SK-N-SH treated with all-trans-retinoic acid at 6 μM for 48 hours (cell line): ENCODE measurements at regions not wholly inside any gene's neighbourhood (a gene's known extent, or its start where the extent isn't known, plus 50 kb on each side); places are given as distances from the start of the nearest gene placed in this dataset.

Experiments
- ARNTL ChIP-seq: fragments of 450-650 bp; formaldehyde crosslinking; IDR thresholded peaks from 2 replicates; pipeline ENCODE4 v1.5.0; 2020; ENCODE audit warnings: low read depth, mild to moderate bottlenecking, moderate library complexity, borderline replicate concordance
- GLIS3 ChIP-seq: fragments of 250-450 bp; sonication (Bioruptor Pico); IDR thresholded peaks from 2 replicates; pipeline ENCODE4 v1.5.0; 2020; ENCODE audit warnings: mild to moderate bottlenecking, moderate library complexity
- ISL1 ChIP-seq: fragments of 250-450 bp; sonication (Bioruptor Pico); IDR thresholded peaks from 2 replicates; pipeline ENCODE4 v2.1.2; 2022; ENCODE audit warnings: mild to moderate bottlenecking, moderate library complexity
- OSR1 ChIP-seq: fragments of 250-450 bp; sonication (Bioruptor Pico); IDR thresholded peaks from 2 replicates; pipeline ENCODE4 v1.8.0; 2022; ENCODE audit warnings: moderate library complexity, mild to moderate bottlenecking, inconsistent platforms
- POU6F1 ChIP-seq: fragments of 250-450 bp; sonication (Bioruptor Pico); IDR thresholded peaks from 2 replicates; pipeline ENCODE4 v1.8.0; 2021; ENCODE audit warnings: low read depth, mild to moderate bottlenecking, moderate library complexity, borderline replicate concordance
- RARB ChIP-seq: fragments of 250-450 bp; sonication (Bioruptor Pico); IDR thresholded peaks from 2 replicates; pipeline ENCODE4 v1.8.0; 2021; ENCODE audit warnings: mild to moderate bottlenecking, moderate library complexity
- SNAI2 ChIP-seq: fragments of 250-450 bp; sonication (Bioruptor Pico); IDR thresholded peaks from 2 replicates; pipeline ENCODE4 v1.5.0; 2020; ENCODE audit warnings: mild to moderate bottlenecking, moderate library complexity
- TCF4 ChIP-seq: fragments of 250-450 bp; sonication (Bioruptor Pico); IDR thresholded peaks from 2 replicates; pipeline ENCODE4 v1.8.0; 2021; ENCODE audit warnings: mild to moderate bottlenecking, moderate library complexity, borderline replicate concordance
- TOX ChIP-seq: fragments of 250-450 bp; sonication (Bioruptor Pico); IDR thresholded peaks from 2 replicates; pipeline ENCODE4 v1.8.0; 2021; ENCODE audit warnings: mild to moderate bottlenecking, moderate library complexity, borderline replicate concordance
- ZC3H10 ChIP-seq: fragments of 250-450 bp; sonication (Bioruptor Pico); IDR thresholded peaks from 2 replicates; pipeline ENCODE4 v1.5.1; 2021; ENCODE audit warnings: mild to moderate bottlenecking, moderate library complexity
- ZFP30 ChIP-seq: fragments of 450-650 bp; formaldehyde crosslinking; IDR thresholded peaks from 2 replicates; pipeline ENCODE4 v1.5.0; 2022; ENCODE audit warnings: mild to moderate bottlenecking, moderate library complexity
- ZNF70 ChIP-seq: fragments of 450-650 bp; formaldehyde crosslinking; IDR thresholded peaks from 2 replicates; pipeline ENCODE4 v1.5.0; 2020; ENCODE audit warnings: mild to moderate bottlenecking, moderate library complexity

GRCh38 chr4:83723609-83724008 lies 187.7 kb downstream of the GPAT3 start:
- no peak for TF ChIP-seq POU6F1 (CRISPR knock-in tag)
- no peak for TF ChIP-seq SNAI2 (CRISPR knock-in tag)
- no peak for TF ChIP-seq TOX (CRISPR knock-in tag)
- no peak for TF ChIP-seq ARNTL
- no peak for TF ChIP-seq GLIS3 (CRISPR knock-in tag)
- no peak for TF ChIP-seq ZNF70 (CRISPR knock-in tag)
- no peak for TF ChIP-seq TCF4 (CRISPR knock-in tag)
- no peak for TF ChIP-seq ZC3H10 (CRISPR knock-in tag)
- TF ChIP-seq OSR1 (CRISPR knock-in tag), result no peak
- no peak for TF ChIP-seq RARB (CRISPR knock-in tag)
- no peak for TF ChIP-seq ISL1 (CRISPR knock-in tag)
- no peak for TF ChIP-seq ZFP30 (CRISPR knock-in tag)
